GM11168 (cell line): ENCODE measurements at regions not wholly inside any gene's neighbourhood (a gene's known extent, or its start where the extent isn't known, plus 50 kb on each side); places are given as distances from the start of the nearest gene placed in this dataset.

Experiments
- in situ Hi-C: fragments of 300-500 bp; cut with MboI; formaldehyde crosslinking; loops from one replicate; pipeline ENCODE4 v1.12.0; 2022; ENCODE audit warnings: low sequenced_read_pairs; ENCODE audit not compliant: unreplicated experiment

GRCh38 chr3:177300039-177300833 lies 103.0 kb upstream of the TBL1XR1 start:
- in situ Hi-C loops = no loop called here

GRCh38 chr3:177300842-177301241 lies 103.6 kb upstream of the TBL1XR1 start:
- in situ Hi-C loops = no loop called here

GRCh38 chr3:177306252-177306651 lies 109.0 kb upstream of the TBL1XR1 start:
- in situ Hi-C loops = no loop called here

GRCh38 chr3:177307391-177307790 lies 110.1 kb upstream of the TBL1XR1 start:
- in situ Hi-C loops = no loop called here

GRCh38 chr3:177307826-177308225 lies 110.5 kb upstream of the TBL1XR1 start:
- in situ Hi-C loops = no loop called here

GRCh38 chr3:177308286-177308685 lies 111.0 kb upstream of the TBL1XR1 start:
- in situ Hi-C loops = no loop called here

- in situ Hi-C loops = no loop called here
These were observed 111.6 kb upstream of the TBL1XR1 start for GRCh38 chr3:177308911-177309310.

- in situ Hi-C loops = no loop called here
These were observed 115.2 kb upstream of the TBL1XR1 start for GRCh38 chr3:177312491-177312890.

GRCh38 chr3:177314897-177315296 lies 117.6 kb upstream of the TBL1XR1 start:
- in situ Hi-C loops = no loop called here

GRCh38 chr3:177317247-177317646 lies 120.0 kb upstream of the TBL1XR1 start:
- in situ Hi-C loops = no loop called here

- in situ Hi-C loops = no loop called here
These were observed 121.3 kb upstream of the TBL1XR1 start for GRCh38 chr3:177318559-177318958.

GRCh38 chr3:177320765-177321247 lies 123.5 kb upstream of the TBL1XR1 start:
- in situ Hi-C loops = no loop called here

- in situ Hi-C loops = no loop called here
These were observed 124.5 kb upstream of the TBL1XR1 start for GRCh38 chr3:177321819-177322218.

GRCh38 chr3:177322881-177323280 lies 125.6 kb upstream of the TBL1XR1 start:
- in situ Hi-C loops = no loop called here

- in situ Hi-C loops = no loop called here
These were observed 132.6 kb upstream of the TBL1XR1 start for GRCh38 chr3:177329854-177330253.

- in situ Hi-C loops = no loop called here
These were observed 133.5 kb upstream of the TBL1XR1 start for GRCh38 chr3:177330779-177331178.

GRCh38 chr3:177331203-177331835 lies 134.0 kb upstream of the TBL1XR1 start:
- in situ Hi-C loops = no loop called here

- in situ Hi-C loops = no loop called here
These were observed 135.7 kb upstream of the TBL1XR1 start for GRCh38 chr3:177332955-177333354.

GRCh38 chr3:177333533-177334520 lies 136.5 kb upstream of the TBL1XR1 start:
- in situ Hi-C loops = no loop called here

GRCh38 chr3:177334803-177335202 lies 137.5 kb upstream of the TBL1XR1 start:
- in situ Hi-C loops = no loop called here
